22Rv1 (cell line): ENCODE measurements at regions not wholly inside any gene's neighbourhood (a gene's known extent, or its start where the extent isn't known, plus 50 kb on each side); places are given as distances from the start of the nearest gene placed in this dataset.

ENCODE experiments used
- ZFX ChIP-seq: fragments of 450-650 bp; IDR thresholded peaks from 2 replicates; pipeline ENCODE4 v1.6.1; 2017; ENCODE audit warnings: antibody characterized with exemption, borderline replicate concordance
- TF ChIP-seq, protein P1 (sequence below): fragments of 450-650 bp; IDR thresholded peaks from 2 replicates; pipeline ENCODE4 v1.5.1; 2017; ENCODE audit warnings: mild to moderate bottlenecking

DNA sequence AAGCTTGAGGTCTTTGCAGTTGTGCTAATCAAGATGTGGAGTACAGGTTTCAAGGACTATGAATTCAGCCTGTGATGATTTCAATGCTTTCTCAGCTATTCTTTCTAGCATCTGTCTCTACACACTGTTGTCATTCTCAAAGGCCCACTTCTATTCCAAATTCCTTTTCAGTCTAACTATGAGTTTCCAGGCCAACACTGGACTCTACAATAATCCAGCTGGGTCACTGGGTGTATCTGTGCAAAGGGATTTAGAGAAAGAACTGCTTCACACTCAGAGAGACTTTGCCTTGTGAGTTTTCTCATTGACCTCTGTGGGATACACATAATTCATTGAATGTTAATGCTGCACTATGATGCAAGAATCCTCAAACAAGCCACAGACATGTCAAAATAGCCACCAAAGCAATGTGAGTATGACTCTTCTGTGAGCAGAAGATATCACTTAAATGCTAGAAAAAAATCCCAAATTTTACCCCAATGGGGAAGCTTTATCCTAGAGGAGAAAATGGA lies 171.8 kb upstream of the CLNK start:
- TF ChIP-seq, protein P1, sequence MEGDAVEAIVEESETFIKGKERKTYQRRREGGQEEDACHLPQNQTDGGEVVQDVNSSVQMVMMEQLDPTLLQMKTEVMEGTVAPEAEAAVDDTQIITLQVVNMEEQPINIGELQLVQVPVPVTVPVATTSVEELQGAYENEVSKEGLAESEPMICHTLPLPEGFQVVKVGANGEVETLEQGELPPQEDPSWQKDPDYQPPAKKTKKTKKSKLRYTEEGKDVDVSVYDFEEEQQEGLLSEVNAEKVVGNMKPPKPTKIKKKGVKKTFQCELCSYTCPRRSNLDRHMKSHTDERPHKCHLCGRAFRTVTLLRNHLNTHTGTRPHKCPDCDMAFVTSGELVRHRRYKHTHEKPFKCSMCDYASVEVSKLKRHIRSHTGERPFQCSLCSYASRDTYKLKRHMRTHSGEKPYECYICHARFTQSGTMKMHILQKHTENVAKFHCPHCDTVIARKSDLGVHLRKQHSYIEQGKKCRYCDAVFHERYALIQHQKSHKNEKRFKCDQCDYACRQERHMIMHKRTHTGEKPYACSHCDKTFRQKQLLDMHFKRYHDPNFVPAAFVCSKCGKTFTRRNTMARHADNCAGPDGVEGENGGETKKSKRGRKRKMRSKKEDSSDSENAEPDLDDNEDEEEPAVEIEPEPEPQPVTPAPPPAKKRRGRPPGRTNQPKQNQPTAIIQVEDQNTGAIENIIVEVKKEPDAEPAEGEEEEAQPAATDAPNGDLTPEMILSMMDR, result no peak
- no peak for TF ChIP-seq ZFX
